ENCODE measurements at regions not wholly inside any gene's neighbourhood (a gene's known extent, or its start where the extent isn't known, plus 50 kb on each side); places are given as distances from the start of the nearest gene placed in this dataset.

GRCh38 chr7:18202315-18203045 is 174.8 kb upstream of the PRPS1L1 start:
- no peak for DNase-seq

- DNase-seq = no peak
These were observed 178.7 kb upstream of the PRPS1L1 start for GRCh38 chr7:18206331-18206730.

GRCh38 chr7:18208921-18209320 is 181.3 kb upstream of the PRPS1L1 start:
- no peak for DNase-seq

DNA sequence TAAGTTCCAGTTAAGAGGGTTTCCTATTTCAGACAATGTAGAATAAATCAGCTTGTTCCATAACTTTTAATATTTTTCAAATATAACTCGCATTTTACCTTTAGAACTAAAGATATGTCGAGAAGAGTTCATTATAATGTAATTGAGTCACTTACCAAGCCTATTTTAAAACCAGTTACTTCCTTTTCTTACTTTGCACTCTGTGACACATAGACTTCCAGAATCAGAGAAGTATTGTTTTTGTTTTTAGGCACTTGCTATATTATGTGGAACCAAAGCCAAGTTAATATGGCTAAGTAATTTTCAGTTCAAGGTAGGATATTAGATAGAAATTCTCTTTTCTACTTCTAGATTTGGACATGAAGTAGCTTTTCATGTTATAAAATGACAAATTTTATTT is 182.7 kb upstream of the PRPS1L1 start:
- no peak for DNase-seq

- no peak for DNase-seq
These were observed 183.1 kb upstream of the PRPS1L1 start for GRCh38 chr7:18210788-18211187.

DNA sequence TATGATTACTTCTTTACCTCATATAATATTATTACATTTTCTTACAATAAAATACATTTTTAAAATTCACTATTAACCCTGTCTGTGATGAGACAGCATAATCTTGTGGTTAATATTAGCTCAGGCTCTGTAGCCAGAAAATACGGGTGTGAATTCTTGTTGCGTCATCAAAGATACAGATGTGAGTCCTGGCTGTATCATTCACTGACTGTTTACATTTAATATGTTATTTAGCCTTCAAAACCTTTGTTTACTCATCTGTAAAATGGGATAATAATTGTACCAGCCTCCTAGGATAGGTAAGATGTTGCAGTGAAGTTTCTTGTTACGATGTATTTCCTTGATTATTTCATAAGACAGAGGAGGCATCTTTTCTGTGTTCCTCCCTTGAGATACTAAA is 184.7 kb upstream of the PRPS1L1 start:
- peak; percentile 37 for DNase-seq

DNA sequence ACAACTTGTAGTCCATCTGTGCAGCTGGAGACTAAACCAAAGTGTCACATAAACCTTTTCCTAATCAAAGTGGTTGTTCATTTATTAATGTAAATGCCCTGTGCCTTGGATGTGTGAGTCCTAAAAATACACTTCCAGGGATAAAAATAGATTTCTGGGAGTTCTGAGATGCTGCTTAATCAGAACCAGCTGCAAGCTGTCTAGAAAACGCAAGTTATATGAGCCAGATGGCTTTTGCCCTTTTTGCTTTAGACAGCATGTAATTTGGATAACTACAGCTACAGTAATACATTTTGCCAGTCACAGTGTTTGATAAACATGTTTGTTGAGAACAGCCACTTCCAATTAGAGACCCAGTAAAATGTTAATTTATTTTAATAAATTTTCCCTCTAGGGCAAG is 185.1 kb upstream of the PRPS1L1 start:
- DNase-seq = peak; percentile 68

DNA sequence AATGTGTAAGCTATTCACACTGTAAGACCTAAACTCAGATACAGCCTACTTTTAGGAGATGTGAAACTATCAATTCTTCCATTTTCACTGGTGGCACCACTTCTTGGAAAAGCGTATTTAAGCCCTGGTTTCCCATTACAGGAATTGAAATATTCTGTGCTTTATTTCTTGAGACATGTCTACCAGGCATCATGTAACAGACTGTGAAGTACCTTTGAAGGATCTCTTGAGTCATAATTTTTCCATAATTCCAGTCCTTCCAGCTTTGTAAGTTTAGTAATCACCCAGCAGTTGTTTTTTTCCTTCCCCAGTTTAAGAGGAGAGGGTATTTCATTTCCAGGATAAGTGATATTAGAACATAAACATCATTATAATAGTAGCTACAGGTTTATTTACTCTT is 186.0 kb upstream of the PRPS1L1 start:
- DNase-seq = no peak

DNA sequence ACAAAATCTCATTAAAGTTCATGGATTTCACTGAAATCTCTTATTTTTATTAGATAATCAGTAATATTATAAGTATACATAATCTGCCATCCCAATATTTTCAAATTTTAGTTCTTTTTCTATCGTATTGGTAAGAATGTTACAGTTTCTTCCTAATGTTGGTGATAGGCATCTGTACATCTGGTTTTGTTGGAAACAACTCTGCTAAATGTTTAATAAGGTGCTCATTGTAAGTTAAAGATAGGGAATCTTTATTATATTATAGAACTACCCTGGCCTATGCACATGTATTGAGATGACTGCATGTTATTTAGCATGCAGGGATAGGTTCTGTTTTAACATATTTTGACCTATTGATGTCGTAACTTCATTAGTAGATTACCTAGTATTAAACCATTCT is 188.6 kb upstream of the PRPS1L1 start:
- no peak for DNase-seq

DNA sequence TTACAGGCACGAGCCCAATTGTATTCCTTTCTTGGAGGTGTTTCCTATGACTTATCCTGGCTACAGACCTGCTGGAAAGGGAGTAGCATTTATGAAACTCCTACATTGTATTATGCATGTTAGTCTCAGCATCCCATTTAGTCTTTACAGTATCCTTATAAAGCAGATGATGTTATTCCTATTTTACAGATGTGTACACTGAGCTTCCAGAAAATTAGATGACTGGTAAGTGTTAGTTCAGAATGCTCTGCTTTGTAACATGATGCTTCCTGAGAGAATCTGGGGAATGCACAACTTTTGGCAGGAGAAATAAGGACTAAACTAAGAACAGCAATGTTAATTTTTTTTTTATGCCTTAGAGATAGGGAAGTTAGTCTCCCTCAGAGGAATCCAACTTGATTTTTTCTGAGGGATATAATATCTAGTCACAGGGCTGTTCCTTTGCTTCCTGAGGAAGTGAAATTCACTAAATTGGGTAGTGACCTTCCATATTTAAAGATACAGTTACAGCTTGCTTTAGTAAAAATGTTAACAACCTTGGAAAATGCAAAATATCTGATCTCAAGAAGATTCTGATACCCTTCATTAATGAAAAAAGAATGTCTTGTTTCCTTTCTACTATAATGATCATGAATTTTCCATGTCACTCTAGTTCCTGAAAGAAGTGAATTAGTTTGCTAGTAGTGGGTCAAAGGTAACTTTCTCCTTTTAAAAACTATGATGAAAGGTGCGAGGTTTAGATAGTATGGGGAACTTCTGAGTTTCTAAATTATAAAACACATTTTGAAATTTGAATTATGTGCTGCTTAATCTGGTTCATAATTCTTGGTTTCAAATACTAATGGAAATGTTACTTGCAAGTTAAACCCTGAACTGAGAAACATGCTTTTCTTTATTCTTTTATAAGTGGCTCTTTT is 194.0 kb upstream of the PRPS1L1 start:
- DNase-seq = peak; percentile 5

- no peak for DNase-seq
These were observed 195.0 kb upstream of the PRPS1L1 start for GRCh38 chr7:18222636-18223035.

DNA sequence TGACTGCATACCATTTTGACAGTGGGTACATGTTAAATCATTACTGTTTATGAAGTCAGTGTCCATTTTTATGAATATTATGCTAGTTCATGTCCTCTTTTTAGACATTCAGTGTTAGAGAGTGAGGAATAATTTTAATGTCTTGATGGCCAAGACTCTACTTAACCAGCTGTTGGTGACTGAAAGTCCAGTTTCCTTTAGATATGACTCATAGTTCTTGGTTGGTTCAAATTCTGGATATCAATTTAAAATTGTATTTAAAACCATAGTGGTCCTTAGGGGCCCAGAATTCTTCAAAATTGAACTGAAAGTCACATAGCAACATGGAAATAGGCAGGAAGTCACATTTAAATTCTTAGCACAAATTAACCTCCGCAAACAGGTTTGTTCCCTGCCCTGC is 196.5 kb upstream of the PRPS1L1 start:
- no peak for DNase-seq

DNA sequence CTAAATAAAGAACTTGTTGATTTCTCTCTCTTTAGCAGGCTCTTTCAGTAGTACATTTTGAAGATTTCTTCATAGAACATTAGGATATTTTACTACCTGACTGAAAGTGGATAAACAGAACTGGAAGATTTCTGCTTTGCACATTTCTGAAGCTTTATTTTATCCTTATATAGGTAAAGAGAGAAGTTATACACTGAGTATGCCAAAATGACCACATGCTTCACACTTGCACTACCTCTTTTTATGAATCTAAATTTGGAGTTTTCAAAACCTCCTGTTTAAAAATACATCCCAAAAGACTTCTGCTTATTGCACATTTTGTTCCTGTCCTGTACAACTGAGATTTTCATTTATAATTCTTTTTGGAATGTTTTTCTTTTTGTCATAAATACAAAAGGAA is 197.4 kb upstream of the PRPS1L1 start:
- DNase-seq = no peak

GRCh38 chr7:18226598-18226997 is 199.0 kb upstream of the PRPS1L1 start:
- DNase-seq = no peak

DNA sequence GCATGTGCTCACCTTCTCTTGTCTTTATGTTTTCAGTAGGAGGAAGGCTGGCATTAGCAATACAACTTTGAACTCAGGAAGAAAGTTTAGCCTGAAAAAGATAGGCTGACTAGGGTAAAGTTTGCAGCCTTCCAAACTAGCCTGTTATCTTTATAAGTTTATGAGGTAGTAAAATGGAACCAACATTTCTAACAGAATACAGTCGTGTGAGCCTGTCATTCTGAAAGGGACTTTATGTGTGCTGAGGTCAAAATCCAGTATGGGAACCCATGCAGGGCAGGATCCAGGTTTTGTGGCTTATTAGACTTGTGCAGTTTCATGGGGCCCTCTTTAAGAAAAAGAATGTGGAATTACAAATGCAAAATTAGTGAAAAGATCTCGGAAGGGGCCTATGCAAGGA is 201.0 kb upstream of the PRPS1L1 start:
- no peak for DNase-seq

- no peak for DNase-seq
These were observed 202.6 kb upstream of the PRPS1L1 start for GRCh38 chr7:18230271-18230670.

- DNase-seq = no peak
These were observed 204.2 kb upstream of the PRPS1L1 start for GRCh38 chr7:18231854-18232253.

- no peak for DNase-seq
These were observed 206.9 kb upstream of the PRPS1L1 start for GRCh38 chr7:18234519-18234918.

- no peak for DNase-seq
These were observed 208.2 kb upstream of the PRPS1L1 start for GRCh38 chr7:18235819-18236218.

DNA sequence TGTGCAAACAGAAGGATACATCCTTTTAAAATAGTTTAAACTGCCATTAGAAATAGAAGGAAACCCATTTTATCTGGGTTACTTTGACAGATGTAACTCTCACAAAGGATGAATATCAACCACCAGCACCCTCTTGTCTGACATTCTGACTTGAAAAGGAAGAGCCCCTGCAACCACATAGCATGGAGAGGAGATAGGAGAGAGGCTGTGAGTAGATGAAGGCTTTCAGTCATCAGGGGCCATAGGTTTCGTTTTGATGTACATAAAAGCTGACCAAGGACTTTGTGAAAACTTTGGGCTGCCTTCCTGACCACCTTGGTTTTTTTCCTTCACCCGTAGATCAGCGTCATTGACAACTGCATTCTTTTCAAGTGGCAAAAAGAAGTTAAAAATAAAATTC is 211.6 kb upstream of the PRPS1L1 start:
- no peak for DNase-seq

DNA sequence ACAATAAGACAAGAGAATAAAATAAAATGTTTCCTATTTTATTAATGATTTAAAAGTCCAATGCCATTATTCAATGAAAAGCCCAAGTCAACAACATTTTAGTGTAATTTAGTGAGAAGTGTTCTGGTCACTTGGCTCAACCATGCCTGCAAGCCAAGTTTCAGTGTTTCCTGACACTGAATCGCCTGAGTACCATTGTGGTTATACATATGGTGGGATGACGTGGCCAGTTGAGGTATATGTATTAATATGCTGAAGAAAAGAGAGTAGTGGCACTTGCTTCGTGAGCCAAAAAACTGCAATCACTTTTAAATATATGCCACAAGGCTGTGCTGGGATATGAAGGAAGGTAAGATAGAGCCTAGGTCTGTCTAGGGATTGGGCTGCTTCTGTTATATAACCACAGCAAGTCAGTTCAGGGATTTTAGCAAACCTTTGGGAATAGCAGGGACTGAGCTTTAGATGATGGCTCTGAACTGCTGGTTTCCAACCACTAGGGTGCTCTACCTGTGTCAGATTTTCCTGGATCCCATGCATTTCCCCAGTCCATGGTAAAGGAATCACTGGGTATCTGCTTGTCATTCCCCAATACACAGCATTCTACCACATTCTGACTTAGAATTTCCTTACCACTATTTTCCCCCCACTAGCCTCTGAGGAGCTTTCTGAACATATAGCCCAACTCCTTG is 214.0 kb upstream of the PRPS1L1 start:
- DNase-seq = peak; percentile 12

DNA sequence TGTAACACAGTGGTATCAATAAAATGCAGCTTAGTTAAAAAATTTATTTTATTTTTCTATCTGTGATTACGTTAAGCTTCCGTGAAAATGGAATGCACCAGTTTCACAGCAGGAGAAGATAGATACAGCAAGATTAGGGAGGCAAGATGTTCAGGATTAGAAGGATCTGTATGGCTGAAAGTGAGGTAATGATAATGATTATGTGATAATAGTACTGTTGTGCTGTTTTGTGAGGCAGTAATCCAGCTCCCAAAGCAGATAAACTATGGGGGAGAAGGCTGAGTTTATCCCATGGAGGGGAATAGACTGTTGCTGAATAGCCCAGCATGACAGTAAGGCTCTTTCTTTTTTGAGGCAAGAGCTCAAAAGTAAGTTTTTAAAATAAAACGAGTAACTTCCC is 216.1 kb upstream of the PRPS1L1 start:
- no peak for DNase-seq

DNA sequence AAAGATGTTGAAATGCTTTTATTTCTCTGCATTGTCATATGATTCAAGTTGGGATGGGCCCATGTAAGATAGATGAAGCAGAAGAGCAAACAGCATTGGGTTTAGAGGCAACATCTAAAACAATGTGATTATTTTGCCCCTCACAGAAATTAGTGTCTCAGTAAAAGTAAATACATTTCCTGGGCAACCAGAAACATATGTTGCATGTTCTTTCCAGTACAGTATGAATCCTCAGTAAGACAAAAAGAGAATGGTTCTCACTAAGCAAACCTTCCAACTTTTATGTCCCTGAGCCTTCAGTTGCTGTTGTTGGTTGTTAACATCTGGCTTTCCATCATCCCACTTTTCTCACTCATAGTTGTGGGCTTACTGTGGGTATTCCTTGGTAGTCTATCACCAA is 222.5 kb upstream of the PRPS1L1 start:
- DNase-seq = no peak

GRCh38 chr7:18257711-18258110 is 230.1 kb upstream of the PRPS1L1 start:
- DNase-seq = peak; percentile 25
